ENCODE measurements at regions not wholly inside any gene's neighbourhood (a gene's known extent, or its start where the extent isn't known, plus 50 kb on each side); places are given as distances from the start of the nearest gene placed in this dataset.

DNA sequence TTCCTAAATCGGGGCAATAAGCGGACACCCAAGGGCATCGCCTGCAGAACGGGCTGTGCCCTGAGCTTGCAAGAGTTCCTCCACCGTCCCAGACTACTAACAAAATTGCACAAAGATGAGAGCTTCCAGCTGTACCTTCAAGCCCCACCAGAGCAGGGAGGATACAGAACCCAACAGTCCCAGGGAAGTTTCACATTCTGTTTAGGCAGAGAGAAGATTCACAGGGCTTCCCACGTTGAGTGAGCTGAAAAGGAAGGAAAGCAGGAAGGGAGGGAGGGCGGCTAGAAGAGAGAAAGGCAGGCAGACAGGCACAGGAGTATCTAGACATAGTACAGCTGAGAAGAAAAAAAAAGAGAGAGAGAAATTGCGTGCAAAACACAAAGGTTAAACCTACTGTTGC lies 112.6 kb upstream of the AFDN start:
- ATAC-seq = no peak
- TF ChIP-seq RARB (CRISPR knock-in tag; IDR thresholded peaks at IDR 0.05) (no peak), BACH2 (CRISPR knock-in tag; IDR thresholded peaks at IDR 0.05; ENCODE audit: borderline replicate concordance) (no peak), ISL1 (CRISPR knock-in tag; IDR thresholded peaks at IDR 0.05) (no peak), POU6F1 (CRISPR knock-in tag; IDR thresholded peaks at IDR 0.05; ENCODE audit: borderline replicate concordance, low read depth) (no peak), GLIS3 (CRISPR knock-in tag; IDR thresholded peaks at IDR 0.05) (no peak), PPARA (CRISPR knock-in tag; IDR thresholded peaks at IDR 0.05; ENCODE audit: borderline replicate concordance) (no peak), TOX (CRISPR knock-in tag; IDR thresholded peaks at IDR 0.05; ENCODE audit: borderline replicate concordance) (no peak), ZNF565 (CRISPR knock-in tag; conservative IDR thresholded peaks at IDR 0.05; ENCODE audit: low read depth) (no peak)

DNA sequence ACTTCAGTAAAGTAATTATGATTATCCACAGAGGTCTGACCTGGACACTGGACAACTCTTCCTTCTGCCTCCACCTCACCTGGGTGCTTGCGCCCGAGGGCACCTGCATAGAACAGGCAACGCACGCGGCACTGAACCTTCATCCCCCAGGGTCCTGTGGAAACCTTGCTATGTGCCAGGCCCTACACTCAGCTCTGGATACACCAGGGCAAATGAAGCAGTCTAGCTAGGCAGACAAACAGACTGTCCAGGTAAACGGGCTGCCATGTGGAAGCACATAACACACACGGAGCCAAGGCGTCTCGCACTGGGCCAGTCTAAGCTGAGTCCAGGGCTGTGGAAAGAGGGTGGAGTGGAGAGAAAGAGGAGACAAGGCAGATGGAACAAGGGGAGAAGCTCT lies 109.3 kb upstream of the AFDN start:
- ATAC-seq = no peak
- TF ChIP-seq ZNF8 (CRISPR knock-in tag; IDR thresholded peaks at IDR 0.05) (no peak), ESRRG (CRISPR knock-in tag; IDR thresholded peaks at IDR 0.05) (no peak), PPARA (CRISPR knock-in tag; IDR thresholded peaks at IDR 0.05; ENCODE audit: borderline replicate concordance) (no peak), ZFP30 (CRISPR knock-in tag; IDR thresholded peaks at IDR 0.05) (no peak), GLIS3 (CRISPR knock-in tag; IDR thresholded peaks at IDR 0.05) (no peak)
- TF ChIP-seq, protein P1, sequence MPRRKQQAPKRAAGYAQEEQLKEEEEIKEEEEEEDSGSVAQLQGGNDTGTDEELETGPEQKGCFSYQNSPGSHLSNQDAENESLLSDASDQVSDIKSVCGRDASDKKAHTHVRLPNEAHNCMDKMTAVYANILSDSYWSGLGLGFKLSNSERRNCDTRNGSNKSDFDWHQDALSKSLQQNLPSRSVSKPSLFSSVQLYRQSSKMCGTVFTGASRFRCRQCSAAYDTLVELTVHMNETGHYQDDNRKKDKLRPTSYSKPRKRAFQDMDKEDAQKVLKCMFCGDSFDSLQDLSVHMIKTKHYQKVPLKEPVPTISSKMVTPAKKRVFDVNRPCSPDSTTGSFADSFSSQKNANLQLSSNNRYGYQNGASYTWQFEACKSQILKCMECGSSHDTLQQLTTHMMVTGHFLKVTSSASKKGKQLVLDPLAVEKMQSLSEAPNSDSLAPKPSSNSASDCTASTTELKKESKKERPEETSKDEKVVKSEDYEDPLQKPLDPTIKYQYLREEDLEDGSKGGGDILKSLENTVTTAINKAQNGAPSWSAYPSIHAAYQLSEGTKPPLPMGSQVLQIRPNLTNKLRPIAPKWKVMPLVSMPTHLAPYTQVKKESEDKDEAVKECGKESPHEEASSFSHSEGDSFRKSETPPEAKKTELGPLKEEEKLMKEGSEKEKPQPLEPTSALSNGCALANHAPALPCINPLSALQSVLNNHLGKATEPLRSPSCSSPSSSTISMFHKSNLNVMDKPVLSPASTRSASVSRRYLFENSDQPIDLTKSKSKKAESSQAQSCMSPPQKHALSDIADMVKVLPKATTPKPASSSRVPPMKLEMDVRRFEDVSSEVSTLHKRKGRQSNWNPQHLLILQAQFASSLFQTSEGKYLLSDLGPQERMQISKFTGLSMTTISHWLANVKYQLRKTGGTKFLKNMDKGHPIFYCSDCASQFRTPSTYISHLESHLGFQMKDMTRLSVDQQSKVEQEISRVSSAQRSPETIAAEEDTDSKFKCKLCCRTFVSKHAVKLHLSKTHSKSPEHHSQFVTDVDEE (CRISPR knock-in tag; IDR thresholded peaks at IDR 0.05) = no peak
- TF ChIP-seq, protein P2, sequence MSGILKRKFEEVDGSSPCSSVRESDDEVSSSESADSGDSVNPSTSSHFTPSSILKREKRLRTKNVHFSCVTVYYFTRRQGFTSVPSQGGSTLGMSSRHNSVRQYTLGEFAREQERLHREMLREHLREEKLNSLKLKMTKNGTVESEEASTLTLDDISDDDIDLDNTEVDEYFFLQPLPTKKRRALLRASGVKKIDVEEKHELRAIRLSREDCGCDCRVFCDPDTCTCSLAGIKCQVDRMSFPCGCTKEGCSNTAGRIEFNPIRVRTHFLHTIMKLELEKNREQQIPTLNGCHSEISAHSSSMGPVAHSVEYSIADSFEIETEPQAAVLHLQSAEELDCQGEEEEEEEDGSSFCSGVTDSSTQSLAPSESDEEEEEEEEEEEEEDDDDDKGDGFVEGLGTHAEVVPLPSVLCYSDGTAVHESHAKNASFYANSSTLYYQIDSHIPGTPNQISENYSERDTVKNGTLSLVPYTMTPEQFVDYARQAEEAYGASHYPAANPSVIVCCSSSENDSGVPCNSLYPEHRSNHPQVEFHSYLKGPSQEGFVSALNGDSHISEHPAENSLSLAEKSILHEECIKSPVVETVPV (CRISPR knock-in tag; IDR thresholded peaks at IDR 0.05) = no peak

- no peak for ATAC-seq
- TF ChIP-seq, protein P2 (CRISPR knock-in tag; IDR thresholded peaks at IDR 0.05) = no peak
- TF ChIP-seq ZFP30 (CRISPR knock-in tag; IDR thresholded peaks at IDR 0.05) (no peak), ARNTL (CRISPR knock-in tag; IDR thresholded peaks at IDR 0.05; ENCODE audit: borderline replicate concordance, low read depth) (no peak), SNAI2 (CRISPR knock-in tag; IDR thresholded peaks at IDR 0.05) (no peak), POU6F1 (CRISPR knock-in tag; IDR thresholded peaks at IDR 0.05; ENCODE audit: borderline replicate concordance, low read depth) (no peak), ZNF8 (CRISPR knock-in tag; IDR thresholded peaks at IDR 0.05) (no peak), CSDC2 (CRISPR knock-in tag; IDR thresholded peaks at IDR 0.05) (no peak), PATZ1 (CRISPR knock-in tag; IDR thresholded peaks at IDR 0.05; ENCODE audit: borderline replicate concordance) (no peak), ZFP3 (CRISPR knock-in tag; IDR thresholded peaks at IDR 0.05) (no peak), BACH2 (CRISPR knock-in tag; IDR thresholded peaks at IDR 0.05; ENCODE audit: borderline replicate concordance) (no peak), GLIS3 (CRISPR knock-in tag; IDR thresholded peaks at IDR 0.05) (no peak), ISL1 (CRISPR knock-in tag; IDR thresholded peaks at IDR 0.05) (no peak), RARB (CRISPR knock-in tag; IDR thresholded peaks at IDR 0.05) (no peak), TCF4 (CRISPR knock-in tag; IDR thresholded peaks at IDR 0.05; ENCODE audit: borderline replicate concordance) (no peak), ZNF70 (CRISPR knock-in tag; IDR thresholded peaks at IDR 0.05) (no peak)
- TF ChIP-seq, protein P1 (CRISPR knock-in tag; IDR thresholded peaks at IDR 0.05) = no peak
Measured at GRCh38 chr6:167717867-167718266, 108.8 kb upstream of the AFDN start.

Measured in SK-N-SH treated with all-trans-retinoic acid at 6 μM for 48 hours (cell line).